SK-N-SH (cell line): ENCODE measurements at regions not wholly inside any gene's neighbourhood (a gene's known extent, or its start where the extent isn't known, plus 50 kb on each side); places are given as distances from the start of the nearest gene placed in this dataset.

Source experiments
- CTCF ChIA-PET: fragments of 300-600, 350-600 bp; formaldehyde crosslinking; extraction: SDS; loops from one replicate; lab custom pipeline; 2021; lab: Yijun Ruan, JAX
- POLR2A ChIA-PET: fragments of 350-600 bp; sonication (Branson Sonifier 250); formaldehyde crosslinking; extraction: SDS; loops from one replicate; lab custom pipeline; 2020; ENCODE audit warnings: antibody characterized with exemption, inconsistent platforms; lab: Yijun Ruan, JAX
- DNase-seq: peaks from one replicate; pipeline ENCODE4 v3.0.0; 2012
- H2AFZ ChIP-seq: fragments of 200-600 bp; sonication (generic); 2 replicates; pipeline ENCODE4 v1.8.1; 2016; ENCODE audit warnings: antibody characterized with exemption, mild to moderate bottlenecking, low read depth
- H3F3A ChIP-seq: fragments of 200-600 bp; sonication (generic); replicated peaks from 2 replicates; pipeline ENCODE3; 2016; ENCODE audit warnings: antibody characterized with exemption, mild to moderate bottlenecking; ENCODE audit not compliant: insufficient read depth
- H3K27ac ChIP-seq, 2 experiments: fragments of 200-500 bp in 1 of 2; fragments of 200-600 bp in 1 of 2; sonication (Bioruptor generic) in 1 of 2; sonication (generic), shearing (Covaris generic) in 1 of 2; 2 replicates each; pipeline versions ENCODE4 v1.5.1 to v1.6.1; 2014 to 2016; ENCODE audit warnings: low read depth in 2 of 2, inconsistent platforms in 1 of 2, low read length in 1 of 2, mild to moderate bottlenecking in 1 of 2, mixed read lengths in 1 of 2
- H3K27me3 ChIP-seq: fragments of 200-600 bp; sonication (generic), shearing (Covaris generic); 2 replicates; pipeline ENCODE4 v1.6.1; 2016; ENCODE audit warnings: mixed run types; ENCODE audit not compliant: insufficient read depth
- H3K36me3 ChIP-seq, 2 experiments: fragments of 200-500 bp in 1 of 2; fragments of 200-600 bp in 1 of 2; sonication (Bioruptor generic) in 1 of 2; sonication (generic) in 1 of 2; replicated peaks in 1 of 2; 2 replicates each; pipeline versions ENCODE3 to v1.5.1; 2014 to 2016; ENCODE audit warnings: low read length in 1 of 2, mild to moderate bottlenecking in 1 of 2; ENCODE audit not compliant: insufficient read depth in 2 of 2, control insufficient read depth in 1 of 2
- H3K4me1 ChIP-seq, 2 experiments: fragments of 200-500 bp in 1 of 2; fragments of 200-600 bp in 1 of 2; sonication (Bioruptor generic) in 1 of 2; sonication (generic), shearing (Covaris generic) in 1 of 2; 2 replicates each; pipeline versions ENCODE4 v1.5.1 to v1.6.1; 2014 to 2016; ENCODE audit warnings: low read depth in 1 of 2, low read length in 1 of 2, mixed run types in 1 of 2; ENCODE audit not compliant: insufficient read depth in 2 of 2, control insufficient read depth in 1 of 2
- H3K4me2 ChIP-seq: fragments of 200-600 bp; sonication (generic), shearing (Covaris generic); 2 replicates; pipeline ENCODE4 v1.6.1; 2017; ENCODE audit warnings: mixed run types
- H3K4me3 ChIP-seq, 2 experiments: fragments of 200-500 bp in 1 of 2; fragments of 200-600 bp in 1 of 2; sonication (Bioruptor generic) in 1 of 2; sonication (generic), shearing (Covaris generic) in 1 of 2; 2 replicates each; pipeline versions ENCODE4 v1.5.1 to v1.8.1; 2014 to 2016; ENCODE audit warnings: low read depth in 2 of 2, inconsistent platforms in 1 of 2, low read length in 1 of 2, mild to moderate bottlenecking in 1 of 2, mixed read lengths in 1 of 2, moderate library complexity in 1 of 2
- H3K79me2 ChIP-seq: fragments of 200-600 bp; sonication (generic); 2 replicates; pipeline ENCODE4 v1.8.1; 2017; ENCODE audit warnings: mild to moderate bottlenecking; ENCODE audit not compliant: insufficient read depth
- H3K9ac ChIP-seq: fragments of 200-600 bp; sonication (generic); 2 replicates; pipeline ENCODE4 v1.6.1; 2017; ENCODE audit warnings: mixed run types
- H3K9me2 ChIP-seq: fragments of 200-600 bp; sonication (generic); 2 replicates; pipeline ENCODE4 v1.6.1; 2017; ENCODE audit warnings: mixed run types
- H3K9me3 ChIP-seq: fragments of 200-600 bp; sonication (generic); 2 replicates; pipeline ENCODE4 v1.6.1; 2017; ENCODE audit warnings: mixed run types, mild to moderate bottlenecking, moderate library complexity
- H4K20me1 ChIP-seq: fragments of 200-600 bp; sonication (generic); 2 replicates; pipeline ENCODE4 v1.6.1; 2017; ENCODE audit warnings: mild to moderate bottlenecking, mixed run types; ENCODE audit not compliant: insufficient read depth
- CHD2 ChIP-seq: fragments of 150-350 bp; IDR thresholded peaks from 2 replicates; pipeline ENCODE4 v1.6.1; 2018; ENCODE audit warnings: low read length; ENCODE audit not compliant: partially characterized antibody
- EP300 ChIP-seq, 2 experiments: IDR thresholded peaks; 2 replicates each; pipeline versions ENCODE4 v1.4.0 to v1.6.1; 2012; ENCODE audit warnings: borderline replicate concordance in 1 of 2, low read depth in 1 of 2, low read length in 1 of 2
- EZH2phosphoT487 ChIP-seq: fragments of 200-600 bp; sonication (generic); IDR thresholded peaks from 2 replicates; pipeline ENCODE4 v1.6.1; 2017; ENCODE audit warnings: low read depth, mixed run types, mild to moderate bottlenecking, antibody characterized with exemption, moderate library complexity, borderline replicate concordance
- GABPA ChIP-seq: IDR thresholded peaks from 2 replicates; pipeline ENCODE4 v1.4.0; 2012; ENCODE audit warnings: low read depth, mild to moderate bottlenecking
- GATA2 ChIP-seq: sonication (generic); formaldehyde crosslinking; IDR thresholded peaks from 2 replicates; pipeline ENCODE4 v1.5.0; 2020; ENCODE audit warnings: mild to moderate bottlenecking, missing genetic modification reagents
- JUND ChIP-seq: IDR thresholded peaks from 2 replicates; pipeline ENCODE4 v1.4.0; 2012
- MEF2A ChIP-seq: IDR thresholded peaks from 2 replicates; pipeline ENCODE4 v1.4.0; 2012; ENCODE audit warnings: low read depth, borderline replicate concordance
- MXI1 ChIP-seq: IDR thresholded peaks from 2 replicates; pipeline ENCODE4 v1.6.1; 2012; ENCODE audit warnings: mild to moderate bottlenecking, low read depth, low read length, improper control_type of control experiment
- NRF1 ChIP-seq: IDR thresholded peaks from 2 replicates; pipeline ENCODE4 v1.6.1; 2012; ENCODE audit warnings: low read depth, mild to moderate bottlenecking, low read length
- USF2 ChIP-seq: fragments of 150-350 bp; IDR thresholded peaks from 2 replicates; pipeline ENCODE4 v1.6.1; 2017; ENCODE audit warnings: antibody characterized with exemption, low read length, low read depth, borderline replicate concordance
- WGBS: methylation state at CpG from one replicate; pipeline ENCODE4 v1.1.6; 2017; ENCODE audit warnings: low lambda C conversion rate; 5-methylcytosine and 5-hydroxymethylcytosine counted together
- TF ChIP-seq, protein P1 (sequence below): fragments of 200-600 bp; sonication (generic); IDR thresholded peaks from 2 replicates; pipeline ENCODE4 v1.6.1; 2017; ENCODE audit warnings: antibody characterized with exemption, mild to moderate bottlenecking, moderate library complexity

GRCh38 chr12:41684997-41685396 lies 459.7 kb downstream of the GXYLT1 start:
- Histone ChIP-seq H3K79me2 (no peaks in the 10 kb centered on the region), H3K4me3 (no peak overlapping the region), H3K9me2 (no peaks in the 10 kb centered on the region), H3K27ac (no peak overlapping the region), H3K4me2 (no peak overlapping the region), H3K9me3 (no peaks in the 10 kb centered on the region), H3F3A (no peaks in the 10 kb centered on the region), H2AFZ (no peak overlapping the region), H3K36me3 (no peaks in the 10 kb centered on the region), H3K9ac (no peak overlapping the region), H3K4me1 (no peaks in the 10 kb centered on the region), H4K20me1 (no peaks in the 10 kb centered on the region), H3K27me3 (no peaks in the 10 kb centered on the region)
- CTCF ChIA-PET = interaction anchor here (1.1 kb wide), 1 partner anchor 339 kb away, joined by 5 read pairs; no protein-coding TSS in a partner anchor
- DNase-seq = no peak
- no peak for TF ChIP-seq MEF2A
- TF ChIP-seq EP300 (IDR thresholded peaks at IDR 0.05; ENCODE audit: borderline replicate concordance in 1 of 2, low read depth in 1 of 2, low read length in 1 of 2) = no peak
- TF ChIP-seq, protein P1, sequence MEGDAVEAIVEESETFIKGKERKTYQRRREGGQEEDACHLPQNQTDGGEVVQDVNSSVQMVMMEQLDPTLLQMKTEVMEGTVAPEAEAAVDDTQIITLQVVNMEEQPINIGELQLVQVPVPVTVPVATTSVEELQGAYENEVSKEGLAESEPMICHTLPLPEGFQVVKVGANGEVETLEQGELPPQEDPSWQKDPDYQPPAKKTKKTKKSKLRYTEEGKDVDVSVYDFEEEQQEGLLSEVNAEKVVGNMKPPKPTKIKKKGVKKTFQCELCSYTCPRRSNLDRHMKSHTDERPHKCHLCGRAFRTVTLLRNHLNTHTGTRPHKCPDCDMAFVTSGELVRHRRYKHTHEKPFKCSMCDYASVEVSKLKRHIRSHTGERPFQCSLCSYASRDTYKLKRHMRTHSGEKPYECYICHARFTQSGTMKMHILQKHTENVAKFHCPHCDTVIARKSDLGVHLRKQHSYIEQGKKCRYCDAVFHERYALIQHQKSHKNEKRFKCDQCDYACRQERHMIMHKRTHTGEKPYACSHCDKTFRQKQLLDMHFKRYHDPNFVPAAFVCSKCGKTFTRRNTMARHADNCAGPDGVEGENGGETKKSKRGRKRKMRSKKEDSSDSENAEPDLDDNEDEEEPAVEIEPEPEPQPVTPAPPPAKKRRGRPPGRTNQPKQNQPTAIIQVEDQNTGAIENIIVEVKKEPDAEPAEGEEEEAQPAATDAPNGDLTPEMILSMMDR = no peak
- no peak for TF ChIP-seq USF2
- no peak for TF ChIP-seq EZH2phosphoT487
- TF ChIP-seq NRF1 = no peak
- TF ChIP-seq MXI1 = no peak
- no peak for TF ChIP-seq GABPA
- no peak for TF ChIP-seq GATA2
- TF ChIP-seq JUND = no peak
- POLR2A ChIA-PET = no interaction called here

- Histone ChIP-seq H3K4me2 (no peak overlapping the region), H3K27ac (no peak overlapping the region), H3K4me3 (no peak overlapping the region), H4K20me1 (no peaks in the 10 kb centered on the region), H3K36me3 (no peaks in the 10 kb centered on the region), H3K4me1 (no peaks in the 10 kb centered on the region), H2AFZ (no peak overlapping the region), H3K9ac (no peak overlapping the region), H3K79me2 (no peaks in the 10 kb centered on the region), H3F3A (no peaks in the 10 kb centered on the region), H3K27me3 (no peaks in the 10 kb centered on the region), H3K9me2 (no peaks in the 10 kb centered on the region), H3K9me3 (no peaks in the 10 kb centered on the region)
- CTCF ChIA-PET = interaction anchor here (1.1 kb wide), 1 partner anchor 341 kb away, joined by 5 read pairs; no protein-coding TSS in a partner anchor
- POLR2A ChIA-PET = no interaction called here
- WGBS = 41% methylated on average over 4 of the region's 4 CpGs
- no peak for DNase-seq
- no peak for TF ChIP-seq CHD2
Measured at GRCh38 chr12:41683513-41684240, 461.0 kb downstream of the GXYLT1 start.
